PC-9 (cell line): ENCODE measurements at regions not wholly inside any gene's neighbourhood (a gene's known extent, or its start where the extent isn't known, plus 50 kb on each side); places are given as distances from the start of the nearest gene placed in this dataset.

Source experiments
- BruUV-seq: library from RNA; stranded (reverse); fragments of 400-500 nt; replicated peaks from 2 replicates; lab custom pipeline; 2021; lab: Mats Ljungman, UMichigan
- CTCF ChIA-PET: fragments of 300-600 bp; sonication (Branson Sonifier 250); formaldehyde crosslinking; loops from one replicate; lab custom pipeline; 2022; ENCODE audit warnings: antibody characterized with exemption; lab: Charles Lee
- POLR2A ChIA-PET: fragments of 300-600 bp; sonication (Branson Sonifier 250); formaldehyde crosslinking; loops from one replicate; lab custom pipeline; 2022; ENCODE audit warnings: antibody characterized with exemption; ENCODE audit not compliant: unreplicated experiment; lab: Charles Lee
- DNase-seq, 2 experiments: peaks; one replicate each; pipeline versions ENCODE4 v3.0.0 to v3.0.0-alpha.2; 2015 to 2022; ENCODE audit warnings: mixed read lengths in 1 of 2
- H2AFZ ChIP-seq: fragments of 200-600 bp; sonication (generic); 2 replicates; pipeline ENCODE4 v1.8.1; 2017; ENCODE audit warnings: antibody characterized with exemption
- H3F3A ChIP-seq: fragments of 200-600 bp; sonication (generic); 2 replicates; pipeline ENCODE4 v1.8.1; 2017; ENCODE audit warnings: antibody characterized with exemption, mild to moderate bottlenecking, low read depth; ENCODE audit not compliant: insufficient read depth
- H3K27ac ChIP-seq: fragments of 200-600 bp; sonication (generic); 2 replicates; pipeline ENCODE4 v1.6.1; 2016; ENCODE audit warnings: mixed run types
- H3K27me3 ChIP-seq: fragments of 200-600 bp; sonication (generic); 2 replicates; pipeline ENCODE4 v1.6.1; 2016; ENCODE audit warnings: low read depth, mixed run types; ENCODE audit not compliant: insufficient read depth
- H3K36me3 ChIP-seq: fragments of 200-600 bp; sonication (generic); 2 replicates; pipeline ENCODE4 v1.6.1; 2016; ENCODE audit warnings: low read depth, mixed run types
- H3K4me1 ChIP-seq: fragments of 200-600 bp; sonication (generic); replicated peaks from 2 replicates; pipeline ENCODE4 v1.6.1; 2016; ENCODE audit warnings: mixed run types; ENCODE audit not compliant: insufficient read depth
- H3K4me2 ChIP-seq: fragments of 200-600 bp; sonication (generic); 2 replicates; pipeline ENCODE4 v1.6.1; 2017; ENCODE audit warnings: mixed run types
- H3K4me3 ChIP-seq: fragments of 200-600 bp; sonication (generic); 2 replicates; pipeline ENCODE4 v1.6.1; 2016; ENCODE audit warnings: mixed run types
- H3K79me2 ChIP-seq: fragments of 200-600 bp; sonication (generic); 2 replicates; pipeline ENCODE4 v1.6.1; 2017; ENCODE audit warnings: low read depth, mixed run types
- H3K9me2 ChIP-seq: fragments of 200-600 bp; sonication (generic); 2 replicates; pipeline ENCODE4 v1.8.1; 2017; ENCODE audit warnings: mild to moderate bottlenecking; ENCODE audit not compliant: insufficient read depth
- H3K9me3 ChIP-seq: fragments of 200-600 bp; sonication (generic); 2 replicates; pipeline ENCODE4 v1.8.1; 2016; ENCODE audit warnings: low read depth; ENCODE audit not compliant: insufficient read depth
- H4K20me1 ChIP-seq: fragments of 200-600 bp; sonication (generic); 2 replicates; pipeline ENCODE4 v1.8.1; 2017; ENCODE audit not compliant: insufficient read depth
- EZH2 ChIP-seq: fragments of 200-600 bp; sonication (generic); IDR thresholded peaks from 2 replicates; pipeline ENCODE4 v1.8.0; 2017; ENCODE audit warnings: antibody characterized with exemption, low read depth
- intact Hi-C: fragments of 100-400 bp; cut with micrococcal nuclease; formaldehyde crosslinking; loops from one replicate; pipeline ENCODE4 v1.10.0; 2022; ENCODE audit not compliant: unreplicated experiment
- TF ChIP-seq, protein P1 (sequence below): fragments of 200-600 bp; sonication (generic); conservative IDR thresholded peaks from 2 replicates; pipeline ENCODE4 v1.6.1; 2017; ENCODE audit warnings: mixed run types, antibody characterized with exemption, mild to moderate bottlenecking, moderate library complexity

DNA sequence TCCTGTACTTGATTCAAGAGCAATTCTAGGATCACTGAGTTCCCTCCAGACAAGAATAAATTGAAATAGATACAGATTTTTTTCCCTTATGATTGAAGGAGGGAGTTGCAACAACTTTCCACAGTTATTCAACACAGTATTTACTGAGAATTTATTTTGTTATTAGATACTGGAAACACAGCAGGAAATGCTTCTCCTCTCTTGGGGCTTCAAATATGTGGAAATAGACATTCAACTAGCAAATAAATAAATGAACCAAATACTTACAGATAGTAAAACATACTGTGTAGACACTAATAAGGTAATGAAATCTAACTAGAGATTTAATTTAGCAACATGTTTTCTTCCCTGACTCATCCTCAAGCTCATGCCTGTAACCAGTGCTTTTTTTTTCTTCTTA lies 169.2 kb downstream of the LNPK start:
- intact Hi-C loops = no loop called here
- no peaks in the 10 kb centered on the region for H4K20me1 ChIP-seq
- H3K4me2 ChIP-seq = no peak overlapping the region
- CTCF ChIA-PET = no interaction called here
- no peaks in the 10 kb centered on the region; the same call in 1 of the 2 replicates for H3K9me2 ChIP-seq
- H3K27me3 ChIP-seq = no peaks in the 10 kb centered on the region
- no peak for DNase-seq
- POLR2A ChIA-PET = no interaction called here
- H3K4me1 ChIP-seq = no peaks in the 10 kb centered on the region
- TF ChIP-seq EZH2 = no peak
- TF ChIP-seq, protein P1, sequence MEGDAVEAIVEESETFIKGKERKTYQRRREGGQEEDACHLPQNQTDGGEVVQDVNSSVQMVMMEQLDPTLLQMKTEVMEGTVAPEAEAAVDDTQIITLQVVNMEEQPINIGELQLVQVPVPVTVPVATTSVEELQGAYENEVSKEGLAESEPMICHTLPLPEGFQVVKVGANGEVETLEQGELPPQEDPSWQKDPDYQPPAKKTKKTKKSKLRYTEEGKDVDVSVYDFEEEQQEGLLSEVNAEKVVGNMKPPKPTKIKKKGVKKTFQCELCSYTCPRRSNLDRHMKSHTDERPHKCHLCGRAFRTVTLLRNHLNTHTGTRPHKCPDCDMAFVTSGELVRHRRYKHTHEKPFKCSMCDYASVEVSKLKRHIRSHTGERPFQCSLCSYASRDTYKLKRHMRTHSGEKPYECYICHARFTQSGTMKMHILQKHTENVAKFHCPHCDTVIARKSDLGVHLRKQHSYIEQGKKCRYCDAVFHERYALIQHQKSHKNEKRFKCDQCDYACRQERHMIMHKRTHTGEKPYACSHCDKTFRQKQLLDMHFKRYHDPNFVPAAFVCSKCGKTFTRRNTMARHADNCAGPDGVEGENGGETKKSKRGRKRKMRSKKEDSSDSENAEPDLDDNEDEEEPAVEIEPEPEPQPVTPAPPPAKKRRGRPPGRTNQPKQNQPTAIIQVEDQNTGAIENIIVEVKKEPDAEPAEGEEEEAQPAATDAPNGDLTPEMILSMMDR = no peak
- no peaks in the 10 kb centered on the region for H3F3A ChIP-seq
- H3K79me2 ChIP-seq = no peaks in the 10 kb centered on the region
- no TSS peak for BruUV-seq
- H3K36me3 ChIP-seq = no peaks in the 10 kb centered on the region
- H3K4me3 ChIP-seq = no peak overlapping the region
- H3K9me3 ChIP-seq = no peaks in the 10 kb centered on the region; the same call in 1 of the 2 replicates
- H2AFZ ChIP-seq = no peak overlapping the region
- no peak overlapping the region for H3K27ac ChIP-seq

DNA sequence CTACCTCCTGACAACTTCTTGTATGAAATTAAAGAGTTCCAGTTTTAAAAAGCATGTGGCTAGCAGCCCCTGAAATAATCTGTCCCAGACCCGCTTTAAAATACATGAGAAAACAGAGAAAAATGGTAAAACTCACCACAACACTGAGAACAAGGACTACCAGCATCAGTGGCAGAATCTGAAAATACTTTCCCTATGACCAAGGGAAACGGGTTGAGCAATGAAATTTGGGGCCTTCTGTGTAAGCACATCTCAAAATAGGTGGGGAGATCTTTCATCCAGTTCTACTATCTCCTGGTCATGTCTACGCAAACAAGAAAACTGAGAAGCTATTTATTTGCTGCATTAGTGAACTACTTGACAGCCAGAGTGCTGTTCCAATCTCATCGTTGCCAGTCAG lies 172.3 kb downstream of the LNPK start:
- Histone ChIP-seq H3K36me3 (no peaks in the 10 kb centered on the region), H2AFZ (no peak overlapping the region), H3K4me3 (no peak overlapping the region), H3K27me3 (no peaks in the 10 kb centered on the region), H3K9me2 (no peaks in the 10 kb centered on the region; the same call in 1 of the 2 replicates), H3K79me2 (no peaks in the 10 kb centered on the region), H3F3A (no peaks in the 10 kb centered on the region), H3K4me1 (no peaks in the 10 kb centered on the region), H3K27ac (no peak overlapping the region), H4K20me1 (no peaks in the 10 kb centered on the region), H3K9me3 (no peaks in the 10 kb centered on the region; the same call in 1 of the 2 replicates), H3K4me2 (no peak overlapping the region)
- DNase-seq = no peak
- no TSS peak for BruUV-seq
- TF ChIP-seq, protein P1 = no peak
- TF ChIP-seq EZH2 = no peak
- POLR2A ChIA-PET = no interaction called here
- intact Hi-C loops = no loop called here
- CTCF ChIA-PET = interaction anchor here (0.6 kb wide), 1 partner anchor 18 kb away, joined by 3 read pairs; no protein-coding TSS in a partner anchor

DNA sequence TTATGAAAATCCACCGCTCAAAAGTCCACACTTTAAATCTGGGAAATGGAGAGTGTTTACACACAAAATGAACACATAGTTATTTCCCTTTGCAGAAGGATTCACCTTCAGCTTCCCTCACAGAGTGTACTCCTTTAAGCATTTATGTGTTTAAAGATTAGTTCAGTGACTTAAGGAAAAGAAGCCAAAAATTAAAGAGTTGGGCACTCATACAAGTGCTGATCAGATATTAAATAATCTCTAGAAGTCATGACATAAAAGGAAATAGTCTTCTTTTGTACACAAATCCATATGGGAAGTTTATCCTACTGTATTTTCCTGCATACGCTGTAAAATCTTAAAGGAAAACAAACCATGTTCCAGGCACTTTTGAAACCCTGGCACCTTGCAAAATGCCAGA lies 174.2 kb downstream of the LNPK start:
- Histone ChIP-seq H3K9me3 (no peaks in the 10 kb centered on the region; the same call in 1 of the 2 replicates), H4K20me1 (no peaks in the 10 kb centered on the region), H3K9me2 (no peaks in the 10 kb centered on the region; the same call in 1 of the 2 replicates), H3K4me1 (no peaks in the 10 kb centered on the region), H3K4me3 (no peak overlapping the region), H3F3A (no peaks in the 10 kb centered on the region), H3K79me2 (no peaks in the 10 kb centered on the region), H3K36me3 (no peaks in the 10 kb centered on the region), H2AFZ (no peak overlapping the region), H3K27me3 (peaks cover 10% of the 10 kb centered on the region; the same call in 1 of the 2 replicates), H3K27ac (no peak overlapping the region), H3K4me2 (no peak overlapping the region)
- CTCF ChIA-PET = no interaction called here
- no peak for DNase-seq
- TF ChIP-seq, protein P1 = no peak
- TF ChIP-seq EZH2 = no peak
- POLR2A ChIA-PET = no interaction called here
- BruUV-seq = no TSS peak
- intact Hi-C loops = no loop called here
